ACC112 (cell line): ENCODE measurements at regions not wholly inside any gene's neighbourhood (a gene's known extent, or its start where the extent isn't known, plus 50 kb on each side); places are given as distances from the start of the nearest gene placed in this dataset.

Experiments used
- H2AFZ ChIP-seq: fragments of 200-600 bp; sonication (generic); one replicate; pipeline ENCODE4 v1.6.0; 2017; ENCODE audit warnings: antibody characterized with exemption, low read length; ENCODE audit not compliant: unreplicated experiment
- H3K27ac ChIP-seq: fragments of 200-600 bp; sonication (generic); 2 replicates; pipeline ENCODE4 v1.5.1; 2014; ENCODE audit warnings: low read depth, mild to moderate bottlenecking, antibody characterized with exemption, low read length, moderate library complexity
- H3K27me3 ChIP-seq: fragments of 200-600 bp; sonication (generic); 2 replicates; pipeline ENCODE4 v1.6.1; 2014; ENCODE audit warnings: mild to moderate bottlenecking, antibody characterized with exemption, low read length, moderate library complexity, mixed read lengths; ENCODE audit not compliant: insufficient read depth
- H3K36me3 ChIP-seq: fragments of 200-600 bp; sonication (generic); 2 replicates; pipeline ENCODE4 v1.6.1; 2016; ENCODE audit warnings: mild to moderate bottlenecking, antibody characterized with exemption, low read length, moderate library complexity, mixed read lengths; ENCODE audit not compliant: insufficient read depth
- H3K4me1 ChIP-seq: fragments of 200-600 bp; sonication (generic); one replicate; pipeline ENCODE4 v1.6.1; 2016; ENCODE audit warnings: low read length, mixed read lengths; ENCODE audit not compliant: insufficient read depth, unreplicated experiment, control insufficient read depth
- H3K4me3 ChIP-seq: fragments of 200-600 bp; sonication (generic); 2 replicates; pipeline ENCODE4 v1.5.1; 2014; ENCODE audit warnings: mild to moderate bottlenecking, low read depth, low read length
- H3K79me2 ChIP-seq: fragments of 200-600 bp; sonication (generic); one replicate; pipeline ENCODE4 v1.6.0; 2016; ENCODE audit warnings: low read length; ENCODE audit not compliant: control insufficient read depth, unreplicated experiment, insufficient read depth

DNA sequence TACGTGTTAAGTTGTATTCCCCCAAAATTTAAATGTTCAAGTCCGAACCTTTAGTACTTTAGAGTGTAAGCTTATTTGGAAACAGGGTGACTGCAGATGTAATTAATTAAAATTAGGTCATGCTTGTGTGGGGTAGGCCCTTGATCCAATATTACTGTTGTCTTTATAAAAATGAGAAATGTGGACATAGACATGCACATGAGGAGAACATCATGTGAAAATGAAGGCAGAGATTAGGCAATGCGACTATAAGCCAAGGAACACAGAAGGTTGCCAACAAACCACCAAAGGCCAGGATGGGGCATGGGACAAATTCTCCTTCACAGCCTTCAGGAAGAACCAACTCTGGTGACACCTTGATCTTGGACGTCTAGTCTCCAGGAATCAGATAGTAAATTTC, 1698.4 kb upstream of the SLC10A2 start:
- no peak overlapping the region for H3K4me3 ChIP-seq
- H3K36me3 ChIP-seq: no peaks in the 10 kb centered on the region
- no peak overlapping the region for H3K27ac ChIP-seq
- H3K27me3 ChIP-seq: no peaks in the 10 kb centered on the region
- no peak overlapping the region for H2AFZ ChIP-seq
- H3K4me1 ChIP-seq: no peaks in the 10 kb centered on the region
- no peaks in the 10 kb centered on the region for H3K79me2 ChIP-seq

DNA sequence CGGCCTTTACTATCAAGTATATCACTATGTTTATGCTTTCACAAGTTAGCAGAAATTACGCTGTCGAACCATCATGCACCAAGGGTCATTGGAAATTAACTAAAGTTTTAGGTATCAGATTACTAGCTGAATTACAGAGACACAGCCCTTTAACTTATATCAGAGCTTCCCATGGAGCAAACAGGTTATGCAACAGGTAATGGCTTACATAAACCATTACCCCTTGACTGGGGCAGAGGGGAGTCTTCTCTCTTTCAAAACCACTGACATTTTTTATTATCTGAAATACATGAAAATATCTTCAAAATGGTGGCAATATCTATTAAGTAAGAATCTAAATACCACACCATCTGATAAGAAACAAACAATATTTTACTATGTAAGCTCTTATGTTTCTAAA, 1692.9 kb upstream of the SLC10A2 start:
- H3K36me3 ChIP-seq: no peaks in the 10 kb centered on the region
- no peak overlapping the region for H3K4me3 ChIP-seq
- H2AFZ ChIP-seq: no peak overlapping the region
- H3K4me1 ChIP-seq: no peaks in the 10 kb centered on the region
- H3K79me2 ChIP-seq: no peaks in the 10 kb centered on the region
- no peaks in the 10 kb centered on the region for H3K27me3 ChIP-seq
- H3K27ac ChIP-seq: no peak overlapping the region

DNA sequence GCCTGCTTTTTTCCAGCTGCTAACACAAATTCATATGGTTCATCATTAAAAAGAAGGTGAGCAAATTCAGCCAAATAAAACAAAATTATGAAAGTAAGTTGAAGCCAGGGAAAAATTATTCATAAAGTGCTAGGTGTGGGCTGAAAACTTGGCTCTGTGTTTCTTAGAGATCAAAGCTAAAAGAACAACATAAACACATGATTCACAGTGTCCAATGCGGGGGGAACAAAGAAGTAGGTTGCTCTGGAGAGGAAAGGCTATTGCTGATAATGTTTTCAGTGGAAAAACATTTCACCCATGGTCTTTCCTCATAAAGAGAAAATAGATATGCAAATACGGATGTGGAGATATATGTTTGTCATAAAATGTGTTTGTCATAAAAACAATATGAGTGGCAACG, 1691.5 kb upstream of the SLC10A2 start:
- Histone ChIP-seq H3K79me2 (no peaks in the 10 kb centered on the region), H2AFZ (no peak overlapping the region), H3K27ac (no peak overlapping the region), H3K27me3 (no peaks in the 10 kb centered on the region), H3K36me3 (no peaks in the 10 kb centered on the region), H3K4me3 (no peak overlapping the region), H3K4me1 (no peaks in the 10 kb centered on the region)

DNA sequence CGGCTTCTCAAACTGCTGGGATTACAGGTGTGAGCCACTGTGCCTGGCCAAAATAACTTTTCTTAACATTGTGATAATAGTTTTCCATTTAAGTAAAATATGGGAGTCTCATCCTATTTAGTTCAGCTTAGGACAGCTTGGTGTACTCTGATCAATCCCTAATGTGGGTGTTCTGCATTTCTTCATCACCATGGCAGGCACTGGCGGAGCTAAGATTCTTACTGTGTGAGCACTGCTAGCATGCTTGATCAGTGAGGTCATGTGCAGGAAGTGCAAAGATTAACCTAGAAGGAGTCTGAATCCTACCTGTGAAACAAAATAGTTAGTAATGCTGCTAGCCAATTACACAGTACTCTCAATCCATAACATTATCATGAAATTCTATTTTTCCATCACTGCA, 1684.2 kb upstream of the SLC10A2 start:
- H3K27ac ChIP-seq: no peak overlapping the region

DNA sequence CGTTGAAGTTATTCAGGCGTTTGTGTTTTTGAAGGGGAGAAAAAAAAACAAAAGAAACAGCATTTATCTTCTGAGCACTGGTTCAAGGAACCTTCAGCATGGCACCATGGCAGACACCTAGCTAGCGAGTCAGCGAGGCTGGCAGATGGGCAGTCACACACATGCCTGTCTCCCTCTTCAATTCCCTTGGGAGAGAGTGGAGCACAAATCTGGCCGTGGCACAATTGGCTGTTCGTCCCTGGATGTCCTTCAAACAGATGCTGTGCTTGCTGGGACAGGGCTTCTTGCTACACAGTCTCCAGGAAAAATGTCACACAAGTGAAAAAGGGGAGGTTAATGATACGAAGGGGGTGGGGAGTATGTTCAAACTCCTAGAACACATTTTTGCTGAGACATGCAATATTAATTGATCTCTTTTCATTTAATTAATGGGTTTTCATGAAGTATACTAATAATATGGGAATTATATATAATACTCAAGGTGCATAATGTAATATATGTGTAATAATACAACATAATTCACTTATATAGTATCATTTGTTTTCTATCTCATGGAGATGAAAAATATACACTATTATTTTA, 1674.5 kb upstream of the SLC10A2 start:
- Histone ChIP-seq H3K79me2 (no peaks in the 10 kb centered on the region), H3K27me3 (no peaks in the 10 kb centered on the region), H2AFZ (no peak overlapping the region), H3K4me3 (no peak overlapping the region), H3K27ac (no peak overlapping the region), H3K36me3 (no peaks in the 10 kb centered on the region), H3K4me1 (no peaks in the 10 kb centered on the region)

More for the DNA sequence above, 1684.2 kb upstream of the SLC10A2 start:
- no peak overlapping the region for H2AFZ ChIP-seq
- H3K36me3 ChIP-seq: no peaks in the 10 kb centered on the region
- H3K79me2 ChIP-seq: no peaks in the 10 kb centered on the region
- no peak overlapping the region for H3K4me3 ChIP-seq
- H3K4me1 ChIP-seq: no peaks in the 10 kb centered on the region
- H3K27me3 ChIP-seq: no peaks in the 10 kb centered on the region

DNA sequence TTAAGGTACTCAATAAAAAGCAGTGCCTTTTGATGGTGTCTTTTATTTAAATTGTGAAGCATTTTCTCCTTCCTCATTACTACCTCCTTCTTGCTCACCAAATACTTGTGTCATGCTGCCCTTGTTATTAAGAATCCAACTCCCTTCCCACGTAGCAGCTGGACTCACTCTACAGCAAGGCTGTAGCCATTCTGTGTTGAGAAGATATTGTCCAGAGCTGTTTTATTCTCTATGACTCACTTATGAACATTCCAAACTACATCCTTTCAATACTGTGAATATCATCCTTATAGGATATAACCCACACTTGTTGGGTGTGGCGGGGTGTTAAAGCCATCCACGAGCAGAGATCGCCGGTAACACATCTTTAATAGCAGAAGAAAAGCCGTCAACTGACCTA, 1671.5 kb upstream of the SLC10A2 start:
- H3K4me1 ChIP-seq: no peaks in the 10 kb centered on the region
- H2AFZ ChIP-seq: no peak overlapping the region

DNA sequence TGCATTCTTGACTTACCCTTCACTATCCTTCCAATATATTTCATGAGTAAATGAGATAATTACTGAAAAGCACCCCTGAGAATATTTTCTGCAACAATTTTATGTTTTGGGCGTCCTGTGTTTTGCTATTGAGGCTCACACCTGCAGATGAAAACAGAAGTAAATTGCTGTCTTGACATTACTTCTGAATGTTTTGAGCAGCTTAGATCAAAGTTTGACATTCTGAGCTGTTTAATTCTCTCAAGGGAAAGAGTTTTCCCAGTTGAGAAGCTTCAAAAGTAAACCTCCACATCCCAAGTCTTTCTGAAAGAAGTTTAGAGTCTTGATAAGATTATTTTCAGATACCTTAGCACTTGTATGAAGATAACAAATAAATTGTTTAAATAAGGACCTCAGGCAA, 1667.2 kb upstream of the SLC10A2 start:
- H3K4me3 ChIP-seq: no peak overlapping the region
- H3K79me2 ChIP-seq: no peaks in the 10 kb centered on the region
- H3K27ac ChIP-seq: no peak overlapping the region
- H3K4me1 ChIP-seq: no peaks in the 10 kb centered on the region
- H3K36me3 ChIP-seq: no peaks in the 10 kb centered on the region
- no peaks in the 10 kb centered on the region for H3K27me3 ChIP-seq
- H2AFZ ChIP-seq: no peak overlapping the region

More for the DNA sequence above, 1671.5 kb upstream of the SLC10A2 start:
- no peak overlapping the region for H3K4me3 ChIP-seq
- no peaks in the 10 kb centered on the region for H3K79me2 ChIP-seq
- no peaks in the 10 kb centered on the region for H3K36me3 ChIP-seq
- H3K27me3 ChIP-seq: no peaks in the 10 kb centered on the region
- H3K27ac ChIP-seq: no peak overlapping the region

DNA sequence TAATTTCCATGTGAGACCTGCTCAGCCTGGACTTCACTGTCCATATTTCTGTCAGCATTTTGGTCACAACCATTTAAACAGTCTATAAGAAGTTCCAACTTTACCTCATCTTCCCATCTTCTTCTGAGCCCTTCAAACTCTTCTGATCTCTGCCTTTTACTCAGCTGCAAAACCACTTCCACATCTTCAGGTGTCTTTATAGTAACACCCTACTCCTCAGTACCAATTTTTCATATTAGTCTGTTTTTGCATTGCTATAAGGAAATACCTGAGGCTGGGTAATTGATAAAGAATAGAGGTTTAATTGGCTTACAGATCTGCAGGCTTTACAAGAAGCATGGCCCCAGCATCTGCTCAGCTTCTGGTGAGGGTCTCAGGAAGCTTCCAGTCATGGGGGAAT, 1648.9 kb upstream of the SLC10A2 start:
- H3K27ac ChIP-seq: no peak overlapping the region
- H3K4me3 ChIP-seq: no peak overlapping the region
- no peaks in the 10 kb centered on the region for H3K27me3 ChIP-seq
- H3K36me3 ChIP-seq: no peaks in the 10 kb centered on the region
- H3K79me2 ChIP-seq: no peaks in the 10 kb centered on the region
- H2AFZ ChIP-seq: no peak overlapping the region
- no peaks in the 10 kb centered on the region for H3K4me1 ChIP-seq

DNA sequence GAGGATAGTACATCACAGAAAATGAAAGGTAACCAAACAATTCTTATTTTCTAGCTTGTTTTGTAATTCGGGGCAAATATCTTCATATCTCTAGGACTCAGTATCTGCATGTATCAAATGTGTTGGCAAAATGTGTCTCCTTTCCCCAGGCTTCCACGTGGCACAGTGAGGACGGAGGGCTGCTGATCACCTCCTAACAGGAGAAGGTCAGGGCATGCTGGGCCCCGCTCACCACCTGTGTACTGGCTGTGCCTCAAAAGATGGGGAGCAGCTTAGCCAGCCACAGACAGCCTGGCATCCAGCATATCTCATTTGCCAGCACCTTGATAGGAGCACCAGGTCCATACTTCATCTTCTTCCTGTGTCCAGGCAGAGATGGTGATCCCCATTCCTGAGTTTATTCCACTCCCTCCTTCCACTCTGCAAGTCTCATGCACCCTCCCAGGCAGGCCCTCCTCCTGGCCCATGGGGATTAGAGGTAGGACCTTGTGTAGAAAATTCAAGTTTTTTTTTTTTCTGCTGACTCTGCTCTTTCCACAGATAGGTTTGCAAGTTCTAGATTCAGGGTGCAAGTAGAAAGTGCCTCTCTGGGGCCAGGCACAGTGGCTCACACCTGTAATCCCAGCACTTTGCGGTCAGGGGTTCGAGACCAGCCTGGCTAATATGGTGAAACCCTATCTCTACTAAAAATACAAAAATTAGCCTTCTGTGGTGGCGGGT, 1639.0 kb upstream of the SLC10A2 start:
- no peaks in the 10 kb centered on the region for H3K36me3 ChIP-seq
- H3K4me3 ChIP-seq: no peak overlapping the region
- H3K79me2 ChIP-seq: no peaks in the 10 kb centered on the region
- H2AFZ ChIP-seq: no peak overlapping the region
- H3K4me1 ChIP-seq: no peaks in the 10 kb centered on the region
- H3K27ac ChIP-seq: no peak overlapping the region
- H3K27me3 ChIP-seq: no peaks in the 10 kb centered on the region

DNA sequence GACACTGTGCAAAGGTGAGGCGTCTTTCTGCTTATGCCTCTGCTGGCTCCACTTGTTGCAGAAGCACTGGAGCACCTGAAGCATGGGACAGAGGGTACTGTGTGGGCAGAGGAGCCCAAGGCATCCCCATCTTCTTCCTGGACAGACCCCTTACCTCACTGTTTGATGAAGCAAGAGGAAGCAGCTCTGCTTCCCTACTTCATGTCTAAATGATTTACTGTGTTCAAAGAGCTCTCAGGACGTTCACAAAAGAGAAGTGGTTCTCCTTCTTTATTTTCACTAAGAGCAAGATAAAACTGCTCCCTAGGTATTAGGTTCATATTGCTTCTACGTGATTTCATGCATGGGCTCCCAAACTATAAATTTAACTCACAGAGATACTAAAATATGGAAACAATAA, 1635.4 kb upstream of the SLC10A2 start:
- H3K4me1 ChIP-seq: no peaks in the 10 kb centered on the region
- H3K27ac ChIP-seq: no peak overlapping the region
- no peak overlapping the region for H2AFZ ChIP-seq
- no peaks in the 10 kb centered on the region for H3K36me3 ChIP-seq
- H3K4me3 ChIP-seq: no peak overlapping the region
- H3K27me3 ChIP-seq: no peaks in the 10 kb centered on the region
- no peaks in the 10 kb centered on the region for H3K79me2 ChIP-seq

DNA sequence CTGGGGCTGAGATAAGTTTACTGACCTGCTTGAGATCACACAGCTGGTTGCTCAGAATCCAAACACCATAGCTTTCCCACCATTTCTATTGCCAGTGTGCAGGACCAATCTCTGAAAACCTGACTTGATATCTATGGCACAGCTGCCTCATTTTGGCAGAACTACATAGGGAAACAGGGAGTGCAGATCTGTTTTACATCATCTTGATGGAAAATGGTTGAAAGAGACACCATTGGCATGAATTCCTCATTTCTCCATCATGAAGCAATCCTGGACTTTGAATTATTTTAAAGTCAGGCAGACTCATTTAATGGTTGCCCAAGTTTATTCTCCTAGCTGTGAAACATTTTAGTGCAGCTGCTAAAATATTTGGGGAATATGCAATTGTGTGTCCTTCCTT, 1628.2 kb upstream of the SLC10A2 start:
- Histone ChIP-seq H3K4me3 (no peak overlapping the region), H3K4me1 (no peaks in the 10 kb centered on the region), H3K79me2 (no peaks in the 10 kb centered on the region), H3K36me3 (no peaks in the 10 kb centered on the region), H2AFZ (no peak overlapping the region), H3K27ac (no peak overlapping the region), H3K27me3 (no peaks in the 10 kb centered on the region)
